H1 (cell line): ENCODE measurements at regions not wholly inside any gene's neighbourhood (a gene's known extent, or its start where the extent isn't known, plus 50 kb on each side); places are given as distances from the start of the nearest gene placed in this dataset.

ENCODE experiments used
- CTCF ChIA-PET: fragments of 300-600 bp; sonication (Branson Sonifier 250); formaldehyde crosslinking; loops from one replicate; lab custom pipeline; 2021; ENCODE audit not compliant: partially characterized antibody; lab: Charles Lee
- POLR2A ChIA-PET: fragments of 300-600 bp; sonication (Branson Sonifier 250); formaldehyde crosslinking; loops from one replicate; lab custom pipeline; 2021; ENCODE audit warnings: inconsistent platforms; ENCODE audit not compliant: partially characterized antibody; lab: Charles Lee
- DNase-seq, 2 experiments: peaks; one replicate each; pipeline versions ENCODE4 v3.0.0 to v3.0.0-alpha.2; 2010 to 2022; ENCODE audit warnings: low spot score in 2 of 2, low read depth in 1 of 2, mixed read lengths in 1 of 2
- FAIRE-seq: peaks from 2 replicates; lab custom pipeline; 2011; peaks lifted over from hg19 to GRCh38; lab: Jason Lieb, UNC
- H2AFZ ChIP-seq: 2 replicates; pipeline ENCODE4 v1.8.1; 2012; ENCODE audit warnings: low read length, inconsistent platforms
- H2AK5ac ChIP-seq: 2 replicates; pipeline ENCODE4 v1.6.1; 2013; ENCODE audit warnings: low read depth, low read length
- H2BK120ac ChIP-seq: replicated peaks from 2 replicates; pipeline ENCODE3; 2013; ENCODE audit warnings: low read depth, low read length, inconsistent platforms
- H2BK12ac ChIP-seq: 2 replicates; pipeline ENCODE4 v1.6.1; 2013; ENCODE audit warnings: low read depth, low read length
- H2BK15ac ChIP-seq: 2 replicates; pipeline ENCODE4 v1.6.1; 2013; ENCODE audit warnings: low read length
- H2BK20ac ChIP-seq: 2 replicates; pipeline ENCODE4 v1.6.1; 2013; ENCODE audit warnings: low read length
- H2BK5ac ChIP-seq: 2 replicates; pipeline ENCODE4 v1.6.1; 2013; ENCODE audit warnings: low read depth, low read length
- H3K14ac ChIP-seq: 2 replicates; pipeline ENCODE4 v1.6.1; 2013; ENCODE audit warnings: inconsistent platforms; ENCODE audit not compliant: insufficient read length
- H3K18ac ChIP-seq: 2 replicates; pipeline ENCODE4 v1.6.1; 2013; ENCODE audit warnings: low read length; ENCODE audit errors: extremely low read depth
- H3K23ac ChIP-seq: 2 replicates; pipeline ENCODE4 v1.6.1; 2013; ENCODE audit warnings: inconsistent platforms; ENCODE audit not compliant: insufficient read length
- H3K23me2 ChIP-seq: 2 replicates; pipeline ENCODE4 v1.6.1; 2013; ENCODE audit warnings: low read depth, low read length
- H3K27ac ChIP-seq: 2 replicates; pipeline ENCODE4 v1.6.1; 2011; ENCODE audit warnings: low read depth, low read length, inconsistent platforms
- H3K27me3 ChIP-seq, 4 experiments: replicated peaks in 1 of 4; 1 replicate in 1 of 4; 2 replicates in 3 of 4; pipeline versions ENCODE4 v1.6.1 to v1.8.1; 2011 to 2013; ENCODE audit warnings: low read length in 3 of 4, mild to moderate bottlenecking in 3 of 4, inconsistent platforms in 2 of 4, mixed read lengths in 2 of 4, moderate library complexity in 1 of 4; ENCODE audit not compliant: control insufficient read depth in 3 of 4, insufficient read depth in 3 of 4; ENCODE audit errors: extremely low read depth in 1 of 4
- H3K36me3 ChIP-seq, 4 experiments: 2 replicates each; pipeline versions ENCODE4 v1.6.1 to v1.8.1; 2011 to 2013; ENCODE audit warnings: mild to moderate bottlenecking in 4 of 4, low read length in 3 of 4, moderate library complexity in 2 of 4, control low read depth in 1 of 4, inconsistent platforms in 1 of 4; ENCODE audit not compliant: insufficient read depth in 4 of 4, control insufficient read depth in 2 of 4
- H3K4ac ChIP-seq: replicated peaks from 2 replicates; pipeline ENCODE3; 2013; ENCODE audit warnings: low read length, low read depth, mixed read lengths, inconsistent platforms; ENCODE audit not compliant: insufficient read length
- H3K4me1 ChIP-seq, 4 experiments: replicated peaks in 1 of 4; 1 replicate in 1 of 4; 2 replicates in 3 of 4; pipeline versions ENCODE4 v1.6.1 to v1.8.1; 2011 to 2013; ENCODE audit warnings: low read length in 3 of 4, inconsistent platforms in 2 of 4, mixed read lengths in 1 of 4; ENCODE audit not compliant: insufficient read depth in 4 of 4, control insufficient read depth in 3 of 4
- H3K4me2 ChIP-seq, 2 experiments: 2 replicates each; pipeline versions ENCODE4 v1.6.1 to v1.8.1; 2011 to 2013; ENCODE audit warnings: low read depth in 2 of 2, low read length in 2 of 2, control low read depth in 1 of 2, inconsistent platforms in 1 of 2, mild to moderate bottlenecking in 1 of 2; ENCODE audit not compliant: insufficient read depth in 1 of 2
- H3K4me3 ChIP-seq, 4 experiments: fragments of 200-600, 300-600 bp in 1 of 4; sonication (generic), shearing (Covaris generic), sonication (Bioruptor Twin) in 1 of 4; 2 replicates each; pipeline versions ENCODE4 v1.5.1 to v1.8.1; 2011 to 2016; ENCODE audit warnings: low read length in 4 of 4, low read depth in 3 of 4, control low read depth in 2 of 4, inconsistent platforms in 2 of 4, mild to moderate bottlenecking in 2 of 4, mixed read lengths in 1 of 4, moderate library complexity in 1 of 4; ENCODE audit not compliant: insufficient read depth in 2 of 4; ENCODE audit errors: extremely low read depth in 1 of 4
- H3K56ac ChIP-seq: replicated peaks from 2 replicates; pipeline ENCODE3; 2013; ENCODE audit warnings: low read depth, mild to moderate bottlenecking, mixed read lengths, low read length, inconsistent platforms; ENCODE audit not compliant: insufficient read length
- H3K79me1 ChIP-seq: 2 replicates; pipeline ENCODE4 v1.6.1; 2013; ENCODE audit warnings: low read depth, low read length, control low read depth
- H3K79me2 ChIP-seq, 2 experiments: 2 replicates each; pipeline versions ENCODE4 v1.6.1 to v1.8.1; 2012 to 2013; ENCODE audit warnings: low read length in 2 of 2, mild to moderate bottlenecking in 2 of 2, inconsistent platforms in 1 of 2; ENCODE audit not compliant: insufficient read depth in 2 of 2, control insufficient read depth in 1 of 2
- H3K9ac ChIP-seq, 4 experiments: replicated peaks in 1 of 4; 1 replicate in 1 of 4; 2 replicates in 3 of 4; pipeline versions ENCODE4 v1.6.1 to v1.8.1; 2011 to 2013; ENCODE audit warnings: low read depth in 3 of 4, low read length in 3 of 4, control low read depth in 2 of 4, mild to moderate bottlenecking in 2 of 4, moderate library complexity in 2 of 4, inconsistent platforms in 1 of 4; ENCODE audit errors: extremely low read depth in 1 of 4
- H3K9me3 ChIP-seq, 2 experiments: 2 replicates each; pipeline versions ENCODE4 v1.6.1 to v1.8.1; 2012 to 2013; ENCODE audit warnings: mild to moderate bottlenecking in 2 of 2, moderate library complexity in 2 of 2, control low read depth in 1 of 2, inconsistent platforms in 1 of 2, low read depth in 1 of 2, low read length in 1 of 2, mixed read lengths in 1 of 2; ENCODE audit not compliant: insufficient read depth in 2 of 2
- H4K20me1 ChIP-seq, 2 experiments: replicated peaks in 1 of 2; 2 replicates each; pipeline versions ENCODE3 to v1.8.1; 2011 to 2013; ENCODE audit warnings: inconsistent platforms in 2 of 2, low read length in 2 of 2, mild to moderate bottlenecking in 1 of 2; ENCODE audit not compliant: insufficient read depth in 2 of 2, control insufficient read depth in 1 of 2
- H4K5ac ChIP-seq: 2 replicates; pipeline ENCODE4 v1.6.1; 2013; ENCODE audit warnings: low read length, low read depth, mixed read lengths, inconsistent platforms; ENCODE audit not compliant: insufficient read length
- H4K8ac ChIP-seq: 2 replicates; pipeline ENCODE4 v1.8.0; 2013; ENCODE audit warnings: mild to moderate bottlenecking, moderate library complexity, low read length, inconsistent platforms; ENCODE audit not compliant: insufficient read depth; ENCODE audit errors: extremely low read depth
- H4K91ac ChIP-seq: replicated peaks from 2 replicates; pipeline ENCODE3; 2013; ENCODE audit warnings: low read length, mixed read lengths, inconsistent platforms; ENCODE audit not compliant: insufficient read length
- ASH2L ChIP-seq: fragments of 200-600, 300-600 bp; sonication (generic); IDR thresholded peaks from one replicate; pipeline ENCODE4 v1.7.1; 2017; ENCODE audit warnings: low read length
- BACH1 ChIP-seq: IDR thresholded peaks from 2 replicates; pipeline ENCODE4 v1.6.1; 2012; ENCODE audit warnings: low read length, improper control_type of control experiment
- CEBPB ChIP-seq: IDR thresholded peaks from 2 replicates; pipeline ENCODE4 v1.6.1; 2012; ENCODE audit warnings: low read depth, low read length
- CTCF ChIP-seq, 3 experiments: IDR thresholded peaks; 1 replicate in 2 of 3; 2 replicates in 1 of 3; pipeline versions ENCODE4 v1.5.1 to v1.6.1; 2011; ENCODE audit warnings: low read length in 3 of 3, mild to moderate bottlenecking in 3 of 3, inconsistent platforms in 2 of 3, low read depth in 1 of 3, moderate library complexity in 1 of 3; ENCODE audit not compliant: insufficient read depth in 1 of 3; ENCODE audit errors: control extremely low read depth in 1 of 3
- NRF1 ChIP-seq: IDR thresholded peaks from 2 replicates; pipeline ENCODE4 v1.6.1; 2011; ENCODE audit warnings: mild to moderate bottlenecking, low read depth, low read length, improper control_type of control experiment
- PHF8 ChIP-seq: fragments of 200-600 bp; sonication (generic); conservative IDR thresholded peaks from 2 replicates; pipeline ENCODE4 v1.7.1; 2012; ENCODE audit warnings: low read depth, mild to moderate bottlenecking, inconsistent platforms, low read length, moderate library complexity
- POU5F1 ChIP-seq: IDR thresholded peaks from 2 replicates; pipeline ENCODE4 v1.6.1; 2011; ENCODE audit warnings: low read depth, mild to moderate bottlenecking, low read length, moderate library complexity
- RBBP5 ChIP-seq: IDR thresholded peaks from 2 replicates; pipeline ENCODE4 v1.7.1; 2012; ENCODE audit warnings: low read depth, mild to moderate bottlenecking, inconsistent platforms, low read length, moderate library complexity, borderline replicate concordance
- SIN3A ChIP-seq, 2 experiments: IDR thresholded peaks in 1 of 2; conservative IDR thresholded peaks in 1 of 2; 2 replicates each; pipeline ENCODE4 v1.6.1; 2011 to 2012; ENCODE audit warnings: low read length in 2 of 2, improper control_type of control experiment in 1 of 2, low read depth in 1 of 2, mild to moderate bottlenecking in 1 of 2
- SIX5 ChIP-seq: IDR thresholded peaks from 2 replicates; pipeline ENCODE4 v1.6.1; 2011; ENCODE audit warnings: mild to moderate bottlenecking, low read depth, low read length
- SP4 ChIP-seq: IDR thresholded peaks from 2 replicates; pipeline ENCODE4 v1.6.1; 2012; ENCODE audit warnings: low read length, inconsistent platforms
- TAF7 ChIP-seq: optimal IDR thresholded peaks from 2 replicates; pipeline ENCODE3; 2011; ENCODE audit warnings: low read depth, mild to moderate bottlenecking, inconsistent platforms, low read length, moderate library complexity, borderline replicate concordance
- TCF12 ChIP-seq: IDR thresholded peaks from 2 replicates; pipeline ENCODE4 v1.6.1; 2011; ENCODE audit warnings: low read depth, mild to moderate bottlenecking, low read length
- WGBS, 2 experiments: shearing (Covaris generic) in 1 of 2; methylation state at CpG; one replicate each; pipeline versions ENCODE4 v1.1.6 to v1.1.7; 2013 to 2015; ENCODE audit warnings: low lambda C conversion rate in 2 of 2, mixed read lengths in 2 of 2, inconsistent platforms in 1 of 2, low coverage in 1 of 2, missing lambda C conversion rate in 1 of 2; ENCODE audit not compliant: insufficient replicate concordance in 2 of 2, insufficient coverage in 1 of 2, insufficient read length in 1 of 2; ENCODE audit errors: extremely low coverage in 1 of 2, missing lambda C conversion rate in 1 of 2; 5-methylcytosine and 5-hydroxymethylcytosine counted together

GRCh38 chr4:36471903-36472302, 190.5 kb downstream of the DTHD1 start:
- Histone ChIP-seq H2BK120ac (no peak overlapping the region), H2BK12ac (no peak overlapping the region), H2BK5ac (no peak overlapping the region), H3K27ac (no peak overlapping the region), H3K4me3 (no peak overlapping the region), H3K4me1 (peaks cover 0 to 4% (median 0%) of the 10 kb centered on the region in 4 experiments; a peak in 1 of 7 replicates), H3K27me3 (no peaks in the 10 kb centered on the region), H3K23me2 (no peaks in the 10 kb centered on the region), H4K20me1 (no peaks in the 10 kb centered on the region), H4K5ac (no peak overlapping the region), H3K56ac (no peak overlapping the region), H2AK5ac (no peak overlapping the region), H2BK15ac (no peak overlapping the region), H3K9ac (no peak overlapping the region), H3K14ac (no peak overlapping the region), H4K8ac (no peak overlapping the region), H3K4me2 (no peak overlapping the region), H3K79me1 (no peaks in the 10 kb centered on the region), H4K91ac (no peak overlapping the region), H3K9me3 (no peaks in the 10 kb centered on the region), H3K36me3 (no peaks in the 10 kb centered on the region), H3K18ac (no peak overlapping the region), H2AFZ (no peak overlapping the region), H2BK20ac (no peak overlapping the region), H3K4ac (no peak overlapping the region), H3K23ac (no peak overlapping the region), H3K79me2 (no peaks in the 10 kb centered on the region)
- DNase-seq (no peak), FAIRE-seq (no peak)
- WGBS, 2 experiments: 93% methylated on average over 2 of the region's 2 CpGs; no CpG with 5 or more reads in 1 of the 2 experiments
- POLR2A ChIA-PET: no interaction called here
- CTCF ChIA-PET: no interaction called here
- TF ChIP-seq SIX5 (no peak), CEBPB (no peak), PHF8 (no peak), BACH1 (no peak), TCF12 (no peak), ASH2L (no peak), TAF7 (no peak), POU5F1 (no peak), SIN3A (conservative IDR thresholded peaks at IDR 0.05 in 1 of 2, IDR thresholded peaks at IDR 0.05 in 1 of 2; ENCODE audit: low read depth in 1 of 2, low read length in 2 of 2) (no peak), CTCF (IDR thresholded peaks at IDR 0.05; ENCODE audit: control extremely low read depth in 1 of 3, insufficient read depth in 1 of 3, low read depth in 1 of 3, low read length in 3 of 3) (no peak), NRF1 (no peak), SP4 (no peak), RBBP5 (no peak)
